K562 (cell line): ENCODE measurements at regions not wholly inside any gene's neighbourhood (a gene's known extent, or its start where the extent isn't known, plus 50 kb on each side); places are given as distances from the start of the nearest gene placed in this dataset.
"Not testable (repeated sequence)": the region's sequence is repeated elsewhere in the genome, so short reads cannot be mapped to it uniquely, and the experiment has no call there.

Experiments used
- CTCF ChIP-seq, 3 experiments: IDR thresholded peaks in 2 of 3; conservative IDR thresholded peaks in 1 of 3; 2 replicates each; pipeline ENCODE4 v1.5.1; 2011 to 2012; ENCODE audit warnings: low read length in 3 of 3, mild to moderate bottlenecking in 3 of 3, control low read depth in 2 of 3, improper control_type of control experiment in 1 of 3, inconsistent platforms in 1 of 3, low read depth in 1 of 3, mixed read lengths in 1 of 3, moderate library complexity in 1 of 3; ENCODE audit not compliant: insufficient read depth in 2 of 3
- FOS ChIP-seq: IDR thresholded peaks from 3 replicates; pipeline ENCODE4 v1.6.1; 2011; ENCODE audit not compliant: insufficient read length; ENCODE audit errors: extremely low read depth
- GABPB1 ChIP-seq: sonication (generic); formaldehyde crosslinking; IDR thresholded peaks from 2 replicates; pipeline ENCODE4 v1.8.0; 2022; ENCODE audit warnings: mild to moderate bottlenecking, missing genetic modification reagents
- NFE2L1 ChIP-seq: fragments of 450-650 bp; IDR thresholded peaks from 2 replicates; pipeline ENCODE4 v1.6.1; 2016; ENCODE audit warnings: missing genetic modification characterization, low read depth, mild to moderate bottlenecking, missing compliant biosample characterization, moderate library complexity, borderline replicate concordance
- NFYB ChIP-seq: IDR thresholded peaks from 2 replicates; pipeline ENCODE4 v1.6.1; 2011; ENCODE audit warnings: mild to moderate bottlenecking, moderate library complexity; ENCODE audit not compliant: insufficient read length; ENCODE audit errors: extremely low read depth
- POLR2A ChIP-seq: fragments of 450-650 bp; conservative IDR thresholded peaks from 2 replicates; pipeline ENCODE4 v1.6.1; 2016
- POLR2AphosphoS5 ChIP-seq: IDR thresholded peaks from 2 replicates; pipeline ENCODE4 v1.6.1; 2011; ENCODE audit warnings: mild to moderate bottlenecking, low read depth, low read length, moderate library complexity; ENCODE audit not compliant: control insufficient read depth, insufficient read depth
- PRDM10 ChIP-seq: fragments of 450-650 bp; IDR thresholded peaks from 2 replicates; pipeline ENCODE4 v1.6.1; 2018; ENCODE audit not compliant: partially characterized antibody
- RAD21 ChIP-seq, 2 experiments: fragments of 250-450 bp in 1 of 2; fragments of 450-650 bp in 1 of 2; sonication (Bioruptor Pico) in 1 of 2; formaldehyde crosslinking in 1 of 2; IDR thresholded peaks in 1 of 2; conservative IDR thresholded peaks in 1 of 2; 2 replicates each; pipeline versions ENCODE4 v1.4.0 to v1.8.0; 2020 to 2022; ENCODE audit warnings: mild to moderate bottlenecking in 2 of 2, moderate library complexity in 1 of 2
- TBP ChIP-seq: optimal IDR thresholded peaks from 2 replicates; pipeline ENCODE3; 2011; ENCODE audit warnings: low read depth, low read length, improper control_type of control experiment
- ZNF311 ChIP-seq: fragments of 250-450 bp; sonication (Bioruptor Pico); IDR thresholded peaks from 2 replicates; pipeline ENCODE4 v1.4.0; 2020; ENCODE audit warnings: mild to moderate bottlenecking, moderate library complexity
- ZNF780A ChIP-seq: fragments of 250-450 bp; sonication (Bioruptor Pico); IDR thresholded peaks from 2 replicates; pipeline ENCODE4 v1.5.0; 2021; ENCODE audit warnings: mild to moderate bottlenecking

GRCh38 chr5:12576953-12577352 lies 672.7 kb upstream of the CTNND2 start:
- TF ChIP-seq NFYB; ZNF780A; NFE2L1; FOS; RAD21 (CRISPR knock-in tag; conservative IDR thresholded peaks at IDR 0.05 in 1 of 2, IDR thresholded peaks at IDR 0.05 in 1 of 2); PRDM10; POLR2A; ZNF311 (CRISPR knock-in tag); CTCF (IDR thresholded peaks at IDR 0.05 in 2 of 3, conservative IDR thresholded peaks at IDR 0.05 in 1 of 3; ENCODE audit: insufficient read depth in 2 of 3, low read depth in 1 of 3, low read length in 3 of 3); TBP; POLR2AphosphoS5; GABPB1 (CRISPR knock-in tag): not testable (repeated sequence)
